ENCODE measurements at regions not wholly inside any gene's neighbourhood (a gene's known extent, or its start where the extent isn't known, plus 50 kb on each side); places are given as distances from the start of the nearest gene placed in this dataset.
"Not testable (repeated sequence)": the region's sequence is repeated elsewhere in the genome, so short reads cannot be mapped to it uniquely, and the experiment has no call there.

GRCh38 chr10:45557275-45557905 lies 115.2 kb downstream of the ZFAND4 start:
- Histone ChIP-seq H3K9me3 (replicated peaks in 1 of 3) (no peaks in the 10 kb centered on the region), H3K4me3 (no peak overlapping the region), H3K27ac (no peak overlapping the region), H3K36me3 (replicated peaks in 1 of 2) (no peaks in the 10 kb centered on the region), H3K4me1 (replicated peaks in 1 of 2) (peaks cover 5 to 25% of the 10 kb centered on the region in 2 donors), H3K27me3 (no peaks in the 10 kb centered on the region)
- no peak for TF ChIP-seq CTCF (IDR thresholded peaks at IDR 0.05)
- TF ChIP-seq POLR2A (IDR thresholded peaks at IDR 0.05), result no peak
- intact Hi-C loops (cut with DNase I), result no loop called here
- no peak for DNase-seq
- WGBS, 4 donors, result 61 to 73% (median 66%) methylated on average over 9 of the region's 9 CpGs

GRCh38 chr10:45555795-45556194 lies 116.8 kb downstream of the ZFAND4 start:
- H3K4me1 ChIP-seq (replicated peaks in 1 of 2), result peaks cover 0 to 18% of the 10 kb centered on the region in 2 donors
- no peak for DNase-seq
- 77 to 83% (median 80%) methylated on average over 3 of the region's 3 CpGs for WGBS, 4 donors
- TF ChIP-seq CTCF (IDR thresholded peaks at IDR 0.05) (no peak), POLR2A (IDR thresholded peaks at IDR 0.05) (no peak)
- H3K9me3 ChIP-seq (replicated peaks in 1 of 3), result no peaks in the 10 kb centered on the region
- no peak overlapping the region for H3K4me3 ChIP-seq
- H3K27me3 ChIP-seq, result no peaks in the 10 kb centered on the region
- no peaks in the 10 kb centered on the region for H3K36me3 ChIP-seq (replicated peaks in 1 of 2)
- H3K27ac ChIP-seq, result no peak overlapping the region
- intact Hi-C loops (cut with DNase I), result no loop called here

GRCh38 chr10:45555332-45555731 lies 117.2 kb downstream of the ZFAND4 start:
- not testable (repeated sequence) for H3K4me3 ChIP-seq, H3K27me3 ChIP-seq

GRCh38 chr10:45553613-45554012 lies 119.0 kb downstream of the ZFAND4 start:
- no peak for TF ChIP-seq CTCF (IDR thresholded peaks at IDR 0.05)
- TF ChIP-seq POLR2A (IDR thresholded peaks at IDR 0.05), result no peak
- DNase-seq, result no peak
- intact Hi-C loops (cut with DNase I), result no loop called here
- Histone ChIP-seq H3K9me3 (replicated peaks in 1 of 3) (no peaks in the 10 kb centered on the region), H3K4me3 (no peak overlapping the region), H3K27me3 (no peaks in the 10 kb centered on the region), H3K36me3 (replicated peaks in 1 of 2) (no peaks in the 10 kb centered on the region), H3K27ac (no peak overlapping the region), H3K4me1 (replicated peaks in 1 of 2) (peaks cover 0 to 14% of the 10 kb centered on the region in 2 donors)
- 93 to 96% (median 95%) methylated on average over 2 of the region's 2 CpGs for WGBS, 4 donors

More at GRCh38 chr10:45555332-45555731, 117.2 kb downstream of the ZFAND4 start:
- H3K4me1 ChIP-seq (replicated peaks in 1 of 2), result peaks cover 0 to 18% of the 10 kb centered on the region in 2 donors
- intact Hi-C loops (cut with DNase I); H3K27ac ChIP-seq; H3K36me3 ChIP-seq (replicated peaks in 1 of 2); H3K9me3 ChIP-seq (replicated peaks in 1 of 3); DNase-seq: not testable (repeated sequence)
- 89 to 97% (median 96%) methylated on average over 5 of the region's 5 CpGs for WGBS, 4 donors

- H3K9me3 ChIP-seq (replicated peaks in 1 of 3), result no peaks in the 10 kb centered on the region
- H3K27me3 ChIP-seq, result no peaks in the 10 kb centered on the region
- H3K27ac ChIP-seq, result no peak overlapping the region
- intact Hi-C loops (cut with DNase I), result no loop called here
- 82 to 94% (median 85%) methylated on average over 1 of the region's 1 CpG for WGBS, 4 donors
- no peak for DNase-seq
- no peak overlapping the region for H3K4me3 ChIP-seq
- H3K36me3 ChIP-seq (replicated peaks in 1 of 2), result no peaks in the 10 kb centered on the region
- peaks cover 0 to 10% of the 10 kb centered on the region in 2 donors for H3K4me1 ChIP-seq (replicated peaks in 1 of 2)
- TF ChIP-seq POLR2A (IDR thresholded peaks at IDR 0.05) (no peak), CTCF (IDR thresholded peaks at IDR 0.05) (no peak)
Observed at GRCh38 chr10:45553155-45553554, 119.4 kb downstream of the ZFAND4 start.
